OCI-LY1 (cell line): ENCODE measurements at regions not wholly inside any gene's neighbourhood (a gene's known extent, or its start where the extent isn't known, plus 50 kb on each side); places are given as distances from the start of the nearest gene placed in this dataset.
"Not testable (repeated sequence)": the region's sequence is repeated elsewhere in the genome, so short reads cannot be mapped to it uniquely, and the experiment has no call there.

Experiments
- EZH2 ChIP-seq: fragments of 200-600 bp; sonication (generic), shearing (Covaris generic); IDR thresholded peaks from 2 replicates; pipeline ENCODE4 v1.8.0; 2017; ENCODE audit warnings: borderline replicate concordance, mixed run types, mild to moderate bottlenecking, antibody characterized with exemption, low read length, moderate library complexity, mixed read lengths
- TF ChIP-seq, protein P1 (sequence below): fragments of 200-600 bp; sonication (generic), shearing (Covaris generic); IDR thresholded peaks from 2 replicates; pipeline ENCODE4 v1.5.1; 2017; ENCODE audit warnings: mild to moderate bottlenecking, antibody characterized with exemption, low read length, moderate library complexity, mixed read lengths

GRCh38 chr6:57799703-57800479, 482.5 kb downstream of the PRIM2 start:
- TF ChIP-seq, protein P1, sequence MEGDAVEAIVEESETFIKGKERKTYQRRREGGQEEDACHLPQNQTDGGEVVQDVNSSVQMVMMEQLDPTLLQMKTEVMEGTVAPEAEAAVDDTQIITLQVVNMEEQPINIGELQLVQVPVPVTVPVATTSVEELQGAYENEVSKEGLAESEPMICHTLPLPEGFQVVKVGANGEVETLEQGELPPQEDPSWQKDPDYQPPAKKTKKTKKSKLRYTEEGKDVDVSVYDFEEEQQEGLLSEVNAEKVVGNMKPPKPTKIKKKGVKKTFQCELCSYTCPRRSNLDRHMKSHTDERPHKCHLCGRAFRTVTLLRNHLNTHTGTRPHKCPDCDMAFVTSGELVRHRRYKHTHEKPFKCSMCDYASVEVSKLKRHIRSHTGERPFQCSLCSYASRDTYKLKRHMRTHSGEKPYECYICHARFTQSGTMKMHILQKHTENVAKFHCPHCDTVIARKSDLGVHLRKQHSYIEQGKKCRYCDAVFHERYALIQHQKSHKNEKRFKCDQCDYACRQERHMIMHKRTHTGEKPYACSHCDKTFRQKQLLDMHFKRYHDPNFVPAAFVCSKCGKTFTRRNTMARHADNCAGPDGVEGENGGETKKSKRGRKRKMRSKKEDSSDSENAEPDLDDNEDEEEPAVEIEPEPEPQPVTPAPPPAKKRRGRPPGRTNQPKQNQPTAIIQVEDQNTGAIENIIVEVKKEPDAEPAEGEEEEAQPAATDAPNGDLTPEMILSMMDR = not testable (repeated sequence)
- not testable (repeated sequence) for TF ChIP-seq EZH2
